H1 (cell line): ENCODE measurements at regions not wholly inside any gene's neighbourhood (a gene's known extent, or its start where the extent isn't known, plus 50 kb on each side); places are given as distances from the start of the nearest gene placed in this dataset.

Experiments
- CTCF ChIA-PET: fragments of 300-600 bp; sonication (Branson Sonifier 250); formaldehyde crosslinking; loops from one replicate; lab custom pipeline; 2021; ENCODE audit not compliant: partially characterized antibody; lab: Charles Lee
- POLR2A ChIA-PET: fragments of 300-600 bp; sonication (Branson Sonifier 250); formaldehyde crosslinking; loops from one replicate; lab custom pipeline; 2021; ENCODE audit warnings: inconsistent platforms; ENCODE audit not compliant: partially characterized antibody; lab: Charles Lee
- DNase-seq, 2 experiments: peaks; one replicate each; pipeline versions ENCODE4 v3.0.0 to v3.0.0-alpha.2; 2010 to 2022; ENCODE audit warnings: low spot score in 2 of 2, low read depth in 1 of 2, mixed read lengths in 1 of 2
- FAIRE-seq: peaks from 2 replicates; lab custom pipeline; 2011; peaks lifted over from hg19 to GRCh38; lab: Jason Lieb, UNC
- H2AFZ ChIP-seq: 2 replicates; pipeline ENCODE4 v1.8.1; 2012; ENCODE audit warnings: low read length, inconsistent platforms
- H2AK5ac ChIP-seq: 2 replicates; pipeline ENCODE4 v1.6.1; 2013; ENCODE audit warnings: low read depth, low read length
- H2BK120ac ChIP-seq: replicated peaks from 2 replicates; pipeline ENCODE3; 2013; ENCODE audit warnings: low read depth, low read length, inconsistent platforms
- H2BK12ac ChIP-seq: 2 replicates; pipeline ENCODE4 v1.6.1; 2013; ENCODE audit warnings: low read depth, low read length
- H2BK15ac ChIP-seq: 2 replicates; pipeline ENCODE4 v1.6.1; 2013; ENCODE audit warnings: low read length
- H2BK20ac ChIP-seq: 2 replicates; pipeline ENCODE4 v1.6.1; 2013; ENCODE audit warnings: low read length
- H2BK5ac ChIP-seq: 2 replicates; pipeline ENCODE4 v1.6.1; 2013; ENCODE audit warnings: low read depth, low read length
- H3K14ac ChIP-seq: 2 replicates; pipeline ENCODE4 v1.6.1; 2013; ENCODE audit warnings: inconsistent platforms; ENCODE audit not compliant: insufficient read length
- H3K18ac ChIP-seq: 2 replicates; pipeline ENCODE4 v1.6.1; 2013; ENCODE audit warnings: low read length; ENCODE audit errors: extremely low read depth
- H3K23ac ChIP-seq: 2 replicates; pipeline ENCODE4 v1.6.1; 2013; ENCODE audit warnings: inconsistent platforms; ENCODE audit not compliant: insufficient read length
- H3K23me2 ChIP-seq: 2 replicates; pipeline ENCODE4 v1.6.1; 2013; ENCODE audit warnings: low read depth, low read length
- H3K27ac ChIP-seq: 2 replicates; pipeline ENCODE4 v1.6.1; 2011; ENCODE audit warnings: low read depth, low read length, inconsistent platforms
- H3K27me3 ChIP-seq, 4 experiments: replicated peaks in 1 of 4; 1 replicate in 1 of 4; 2 replicates in 3 of 4; pipeline versions ENCODE4 v1.6.1 to v1.8.1; 2011 to 2013; ENCODE audit warnings: low read length in 3 of 4, mild to moderate bottlenecking in 3 of 4, inconsistent platforms in 2 of 4, mixed read lengths in 2 of 4, moderate library complexity in 1 of 4; ENCODE audit not compliant: control insufficient read depth in 3 of 4, insufficient read depth in 3 of 4; ENCODE audit errors: extremely low read depth in 1 of 4
- H3K36me3 ChIP-seq, 4 experiments: 2 replicates each; pipeline versions ENCODE4 v1.6.1 to v1.8.1; 2011 to 2013; ENCODE audit warnings: mild to moderate bottlenecking in 4 of 4, low read length in 3 of 4, moderate library complexity in 2 of 4, control low read depth in 1 of 4, inconsistent platforms in 1 of 4; ENCODE audit not compliant: insufficient read depth in 4 of 4, control insufficient read depth in 2 of 4
- H3K4ac ChIP-seq: replicated peaks from 2 replicates; pipeline ENCODE3; 2013; ENCODE audit warnings: low read length, low read depth, mixed read lengths, inconsistent platforms; ENCODE audit not compliant: insufficient read length
- H3K4me1 ChIP-seq, 4 experiments: replicated peaks in 1 of 4; 1 replicate in 1 of 4; 2 replicates in 3 of 4; pipeline versions ENCODE4 v1.6.1 to v1.8.1; 2011 to 2013; ENCODE audit warnings: low read length in 3 of 4, inconsistent platforms in 2 of 4, mixed read lengths in 1 of 4; ENCODE audit not compliant: insufficient read depth in 4 of 4, control insufficient read depth in 3 of 4
- H3K4me2 ChIP-seq, 2 experiments: 2 replicates each; pipeline versions ENCODE4 v1.6.1 to v1.8.1; 2011 to 2013; ENCODE audit warnings: low read depth in 2 of 2, low read length in 2 of 2, control low read depth in 1 of 2, inconsistent platforms in 1 of 2, mild to moderate bottlenecking in 1 of 2; ENCODE audit not compliant: insufficient read depth in 1 of 2
- H3K4me3 ChIP-seq, 4 experiments: fragments of 200-600, 300-600 bp in 1 of 4; sonication (generic), shearing (Covaris generic), sonication (Bioruptor Twin) in 1 of 4; 2 replicates each; pipeline versions ENCODE4 v1.5.1 to v1.8.1; 2011 to 2016; ENCODE audit warnings: low read length in 4 of 4, low read depth in 3 of 4, control low read depth in 2 of 4, inconsistent platforms in 2 of 4, mild to moderate bottlenecking in 2 of 4, mixed read lengths in 1 of 4, moderate library complexity in 1 of 4; ENCODE audit not compliant: insufficient read depth in 2 of 4; ENCODE audit errors: extremely low read depth in 1 of 4
- H3K56ac ChIP-seq: replicated peaks from 2 replicates; pipeline ENCODE3; 2013; ENCODE audit warnings: low read depth, mild to moderate bottlenecking, mixed read lengths, low read length, inconsistent platforms; ENCODE audit not compliant: insufficient read length
- H3K79me1 ChIP-seq: 2 replicates; pipeline ENCODE4 v1.6.1; 2013; ENCODE audit warnings: low read depth, low read length, control low read depth
- H3K79me2 ChIP-seq, 2 experiments: 2 replicates each; pipeline versions ENCODE4 v1.6.1 to v1.8.1; 2012 to 2013; ENCODE audit warnings: low read length in 2 of 2, mild to moderate bottlenecking in 2 of 2, inconsistent platforms in 1 of 2; ENCODE audit not compliant: insufficient read depth in 2 of 2, control insufficient read depth in 1 of 2
- H3K9ac ChIP-seq, 4 experiments: replicated peaks in 1 of 4; 1 replicate in 1 of 4; 2 replicates in 3 of 4; pipeline versions ENCODE4 v1.6.1 to v1.8.1; 2011 to 2013; ENCODE audit warnings: low read depth in 3 of 4, low read length in 3 of 4, control low read depth in 2 of 4, mild to moderate bottlenecking in 2 of 4, moderate library complexity in 2 of 4, inconsistent platforms in 1 of 4; ENCODE audit errors: extremely low read depth in 1 of 4
- H3K9me3 ChIP-seq, 2 experiments: 2 replicates each; pipeline versions ENCODE4 v1.6.1 to v1.8.1; 2012 to 2013; ENCODE audit warnings: mild to moderate bottlenecking in 2 of 2, moderate library complexity in 2 of 2, control low read depth in 1 of 2, inconsistent platforms in 1 of 2, low read depth in 1 of 2, low read length in 1 of 2, mixed read lengths in 1 of 2; ENCODE audit not compliant: insufficient read depth in 2 of 2
- H4K20me1 ChIP-seq, 2 experiments: replicated peaks in 1 of 2; 2 replicates each; pipeline versions ENCODE3 to v1.8.1; 2011 to 2013; ENCODE audit warnings: inconsistent platforms in 2 of 2, low read length in 2 of 2, mild to moderate bottlenecking in 1 of 2; ENCODE audit not compliant: insufficient read depth in 2 of 2, control insufficient read depth in 1 of 2
- H4K5ac ChIP-seq: 2 replicates; pipeline ENCODE4 v1.6.1; 2013; ENCODE audit warnings: low read length, low read depth, mixed read lengths, inconsistent platforms; ENCODE audit not compliant: insufficient read length
- H4K8ac ChIP-seq: 2 replicates; pipeline ENCODE4 v1.8.0; 2013; ENCODE audit warnings: mild to moderate bottlenecking, moderate library complexity, low read length, inconsistent platforms; ENCODE audit not compliant: insufficient read depth; ENCODE audit errors: extremely low read depth
- H4K91ac ChIP-seq: replicated peaks from 2 replicates; pipeline ENCODE3; 2013; ENCODE audit warnings: low read length, mixed read lengths, inconsistent platforms; ENCODE audit not compliant: insufficient read length
- CTCF ChIP-seq, 3 experiments: IDR thresholded peaks; 1 replicate in 2 of 3; 2 replicates in 1 of 3; pipeline versions ENCODE4 v1.5.1 to v1.6.1; 2011; ENCODE audit warnings: low read length in 3 of 3, mild to moderate bottlenecking in 3 of 3, inconsistent platforms in 2 of 3, low read depth in 1 of 3, moderate library complexity in 1 of 3; ENCODE audit not compliant: insufficient read depth in 1 of 3; ENCODE audit errors: control extremely low read depth in 1 of 3
- JUND ChIP-seq: IDR thresholded peaks from 2 replicates; pipeline ENCODE4 v1.6.1; 2011; ENCODE audit warnings: mild to moderate bottlenecking, improper control_type of control experiment, low read length
- RAD21 ChIP-seq, 2 experiments: IDR thresholded peaks in 1 of 2; conservative IDR thresholded peaks in 1 of 2; 2 replicates each; pipeline ENCODE4 v1.6.1; 2011; ENCODE audit warnings: low read depth in 2 of 2, low read length in 2 of 2, improper control_type of control experiment in 1 of 2, inconsistent platforms in 1 of 2, mild to moderate bottlenecking in 1 of 2, moderate library complexity in 1 of 2
- WGBS, 2 experiments: shearing (Covaris generic) in 1 of 2; methylation state at CpG; one replicate each; pipeline versions ENCODE4 v1.1.6 to v1.1.7; 2013 to 2015; ENCODE audit warnings: low lambda C conversion rate in 2 of 2, mixed read lengths in 2 of 2, inconsistent platforms in 1 of 2, low coverage in 1 of 2, missing lambda C conversion rate in 1 of 2; ENCODE audit not compliant: insufficient replicate concordance in 2 of 2, insufficient coverage in 1 of 2, insufficient read length in 1 of 2; ENCODE audit errors: extremely low coverage in 1 of 2, missing lambda C conversion rate in 1 of 2; 5-methylcytosine and 5-hydroxymethylcytosine counted together

- H4K20me1 ChIP-seq: no peaks in the 10 kb centered on the region
- no peak overlapping the region for H3K18ac ChIP-seq
- H3K27ac ChIP-seq: no peak overlapping the region
- no peaks in the 10 kb centered on the region for H3K27me3 ChIP-seq
- H3K23me2 ChIP-seq: no peaks in the 10 kb centered on the region
- no peak overlapping the region for H2BK15ac ChIP-seq
- no peaks in the 10 kb centered on the region for H3K36me3 ChIP-seq
- no peak overlapping the region for H3K56ac ChIP-seq
- peaks cover 7 to 8% of the 10 kb centered on the region in 2 experiments for H3K9me3 ChIP-seq
- no peaks in the 10 kb centered on the region for H3K79me1 ChIP-seq
- TF ChIP-seq RAD21 (IDR thresholded peaks at IDR 0.05 in 1 of 2, conservative IDR thresholded peaks at IDR 0.05 in 1 of 2; ENCODE audit: low read depth in 2 of 2, low read length in 2 of 2) (peak; percentile 43 to 51), JUND (no peak), CTCF (IDR thresholded peaks at IDR 0.05; ENCODE audit: control extremely low read depth in 1 of 3, insufficient read depth in 1 of 3, low read depth in 1 of 3, low read length in 3 of 3) (peak in 2 of 3 experiments; percentile 17 to 39; a peak in 2 of 4 replicates)
- no peak overlapping the region for H4K5ac ChIP-seq
- no peak overlapping the region for H3K4me2 ChIP-seq
- H3K4ac ChIP-seq: no peak overlapping the region
- H2BK12ac ChIP-seq: no peak overlapping the region
- H2BK5ac ChIP-seq: no peak overlapping the region
- 100% methylated on average over 1 of the region's 1 CpG; no CpG with 5 or more reads in 1 of the 2 experiments for WGBS, 2 experiments
- H4K91ac ChIP-seq: no peak overlapping the region
- H3K79me2 ChIP-seq: no peaks in the 10 kb centered on the region
- no peak overlapping the region for H3K14ac ChIP-seq
- no peak overlapping the region; the same call in 1 of the 2 replicates for H4K8ac ChIP-seq
- H2BK20ac ChIP-seq: no peak overlapping the region
- H2AK5ac ChIP-seq: no peak overlapping the region
- H3K23ac ChIP-seq: no peak overlapping the region
- CTCF ChIA-PET: interaction anchor here (0.7 to 2.5 kb wide), 9 partner anchors 8 to 1057 kb away, joined by 3 to 10 read pairs (median 3); no protein-coding TSS in a partner anchor
- POLR2A ChIA-PET: no interaction called here
- H3K4me3 ChIP-seq: no peak overlapping the region
- no peak overlapping the region for H3K9ac ChIP-seq
- H3K4me1 ChIP-seq: no peaks in the 10 kb centered on the region
- DNase-seq: no peak
- peak overlapping the region; percentile 57 for H2AFZ ChIP-seq
- no peak overlapping the region for H2BK120ac ChIP-seq
- FAIRE-seq: no peak
These were observed 328.6 kb downstream of the SLITRK5 start for GRCh38 chr13:87999788-88000187.
